ENCODE measurements at regions not wholly inside any gene's neighbourhood (a gene's known extent, or its start where the extent isn't known, plus 50 kb on each side); places are given as distances from the start of the nearest gene placed in this dataset.

- Histone ChIP-seq H3K4me3 (ENCODE audit: low read depth, low read length) (no peak overlapping the region), H3K36me3 (ENCODE audit: control insufficient read depth, insufficient read depth, low read length) (no peaks in the 10 kb centered on the region), H3K27me3 (ENCODE audit: control insufficient read depth, insufficient read depth, low read length) (peaks cover 13% of the 10 kb centered on the region)
- no peak for DNase-seq (ENCODE audit: low read depth)
- no peak for TF ChIP-seq CTCF (IDR thresholded peaks at IDR 0.05; ENCODE audit: insufficient read depth, low read length, poor library complexity, severe bottlenecking)
Measured at GRCh38 chr2:235191486-235191885, 239.7 kb downstream of the SH3BP4 start.

- no peak overlapping the region for H3K4me3 ChIP-seq (ENCODE audit: low read depth, low read length)
Measured at GRCh38 chr2:235191978-235192377, 240.2 kb downstream of the SH3BP4 start.

GRCh38 chr2:235194351-235194750, 242.5 kb downstream of the SH3BP4 start:
- H3K36me3 ChIP-seq (ENCODE audit: control insufficient read depth, insufficient read depth, low read length) = no peaks in the 10 kb centered on the region
- DNase-seq (ENCODE audit: low read depth) = no peak
- no peak for TF ChIP-seq CTCF (IDR thresholded peaks at IDR 0.05; ENCODE audit: insufficient read depth, low read length, poor library complexity, severe bottlenecking)
- H3K4me3 ChIP-seq (ENCODE audit: low read depth, low read length) = no peak overlapping the region
- H3K27me3 ChIP-seq (ENCODE audit: control insufficient read depth, insufficient read depth, low read length) = peaks cover 13% of the 10 kb centered on the region

More at GRCh38 chr2:235191978-235192377, 240.2 kb downstream of the SH3BP4 start:
- DNase-seq (ENCODE audit: low read depth) = no peak
- no peak for TF ChIP-seq CTCF (IDR thresholded peaks at IDR 0.05; ENCODE audit: insufficient read depth, low read length, poor library complexity, severe bottlenecking)
- Histone ChIP-seq H3K36me3 (ENCODE audit: control insufficient read depth, insufficient read depth, low read length) (no peaks in the 10 kb centered on the region), H3K27me3 (ENCODE audit: control insufficient read depth, insufficient read depth, low read length) (peaks cover 13% of the 10 kb centered on the region)

GRCh38 chr2:235194836-235195235, 243.0 kb downstream of the SH3BP4 start:
- no peak for TF ChIP-seq CTCF (IDR thresholded peaks at IDR 0.05; ENCODE audit: insufficient read depth, low read length, poor library complexity, severe bottlenecking)
- no peak for DNase-seq (ENCODE audit: low read depth)
- H3K36me3 ChIP-seq (ENCODE audit: control insufficient read depth, insufficient read depth, low read length) = no peaks in the 10 kb centered on the region
- peaks cover 13% of the 10 kb centered on the region for H3K27me3 ChIP-seq (ENCODE audit: control insufficient read depth, insufficient read depth, low read length)
- H3K4me3 ChIP-seq (ENCODE audit: low read depth, low read length) = no peak overlapping the region

- no peak overlapping the region for H3K4me3 ChIP-seq (ENCODE audit: low read depth, low read length)
- no peak for DNase-seq (ENCODE audit: low read depth)
- no peaks in the 10 kb centered on the region for H3K36me3 ChIP-seq (ENCODE audit: control insufficient read depth, insufficient read depth, low read length)
- no peak for TF ChIP-seq CTCF (IDR thresholded peaks at IDR 0.05; ENCODE audit: insufficient read depth, low read length, poor library complexity, severe bottlenecking)
- H3K27me3 ChIP-seq (ENCODE audit: control insufficient read depth, insufficient read depth, low read length) = peaks cover 13% of the 10 kb centered on the region
Measured at GRCh38 chr2:235195921-235196320, 244.1 kb downstream of the SH3BP4 start.

- no peak for TF ChIP-seq CTCF (IDR thresholded peaks at IDR 0.05; ENCODE audit: insufficient read depth, low read length, poor library complexity, severe bottlenecking)
- H3K27me3 ChIP-seq (ENCODE audit: control insufficient read depth, insufficient read depth, low read length) = peaks cover 2% of the 10 kb centered on the region
- H3K4me3 ChIP-seq (ENCODE audit: low read depth, low read length) = no peak overlapping the region
- no peak for DNase-seq (ENCODE audit: low read depth)
- H3K36me3 ChIP-seq (ENCODE audit: control insufficient read depth, insufficient read depth, low read length) = no peaks in the 10 kb centered on the region
Measured at GRCh38 chr2:235199128-235199527, 247.3 kb downstream of the SH3BP4 start.

Data from kidney epithelial cell (primary cell).